Mesenteric fat pad (tissue), 1 donor: ENCODE measurements at regions not wholly inside any gene's neighbourhood (a gene's known extent, or its start where the extent isn't known, plus 50 kb on each side); places are given as distances from the start of the nearest gene placed in this dataset.
"Not testable (repeated sequence)": the region's sequence is repeated elsewhere in the genome, so short reads cannot be mapped to it uniquely, and the experiment has no call there.

Source experiments
- DNase-seq: peaks from one replicate; pipeline ENCODE4 v3.0.0-alpha.2; 2020; ENCODE audit warnings: low spot score
- donor health status: DM: yes; HTN: yes; CAD: no.

GRCh38 chr2:192591617-192592016, 396.9 kb upstream of the TMEFF2 start:
- DNase-seq: no peak

DNA sequence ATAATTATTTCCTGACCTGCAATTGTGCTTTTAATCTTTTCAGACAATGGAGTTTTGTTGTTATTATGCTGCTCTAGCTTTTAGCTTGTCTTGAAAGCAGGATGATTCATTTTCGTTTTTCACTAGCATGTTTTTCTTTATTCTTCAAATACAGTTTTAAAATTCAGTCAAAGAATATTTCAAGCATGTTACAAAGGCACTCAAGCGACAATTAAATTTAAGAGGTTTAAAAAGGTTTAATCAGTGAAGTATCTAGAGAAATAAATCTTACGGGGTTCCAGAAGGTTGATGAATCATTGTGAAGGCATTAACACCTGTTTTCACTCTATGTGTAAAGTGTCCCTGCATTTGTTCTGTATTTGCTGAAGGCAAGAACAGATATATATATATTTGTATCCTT, 390.7 kb upstream of the TMEFF2 start:
- DNase-seq: no peak

DNA sequence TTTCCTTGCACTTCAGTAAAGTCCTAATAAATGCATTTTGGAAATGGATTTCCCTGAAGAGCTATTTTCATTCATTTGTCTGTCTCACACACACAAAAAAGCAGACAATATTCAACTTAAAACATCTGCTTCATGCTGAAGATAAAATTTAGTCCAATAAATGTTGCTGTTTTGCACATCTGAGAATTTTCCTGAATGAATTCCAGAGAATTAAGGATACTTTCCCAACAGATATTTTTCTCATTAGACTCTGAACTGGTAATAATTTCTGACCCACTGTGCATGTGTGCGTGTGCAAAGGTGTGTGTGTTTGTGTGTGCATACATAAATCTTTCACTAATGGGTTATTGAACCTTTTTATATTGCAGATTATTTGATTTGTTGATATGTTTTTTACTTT, 390.2 kb upstream of the TMEFF2 start:
- no peak for DNase-seq

DNA sequence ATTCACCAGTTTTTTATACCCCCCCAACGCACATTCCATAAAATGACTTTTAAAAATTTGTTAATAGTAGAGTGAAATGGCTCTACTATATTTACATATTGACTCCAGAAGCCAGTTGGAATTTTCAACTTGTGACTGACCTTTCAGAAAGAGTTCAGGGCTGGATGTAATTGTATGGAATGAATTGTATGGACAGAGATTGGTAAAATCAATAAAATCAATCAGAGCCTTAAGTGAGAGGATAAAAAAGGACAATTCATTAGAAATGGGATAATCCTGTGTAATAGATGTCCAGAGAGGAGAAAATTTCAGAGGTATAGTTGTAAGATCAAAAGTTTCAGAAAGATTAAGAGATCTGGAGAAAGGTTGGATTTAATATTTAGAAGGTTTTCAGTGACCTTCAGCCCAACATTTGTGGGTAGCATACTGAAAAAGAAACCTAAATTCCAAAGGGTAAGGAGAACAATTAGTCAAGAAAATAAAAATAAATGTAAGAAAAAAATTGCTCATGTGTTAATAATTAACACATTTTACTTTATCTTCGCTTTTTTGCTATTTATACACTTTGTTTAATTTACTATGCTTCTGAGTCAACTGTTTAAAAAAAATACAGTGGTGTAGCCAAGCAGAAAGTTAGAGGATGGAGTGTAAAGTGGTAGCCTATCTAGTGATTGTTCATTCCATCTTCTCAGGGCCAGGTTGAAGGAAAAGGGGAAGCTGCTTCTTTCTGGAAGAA, 385.4 kb upstream of the TMEFF2 start:
- no peak for DNase-seq

GRCh38 chr2:192578780-192579179, 384.0 kb upstream of the TMEFF2 start:
- no peak for DNase-seq

- no peak for DNase-seq
These were observed 383.0 kb upstream of the TMEFF2 start for GRCh38 chr2:192577706-192578105.

GRCh38 chr2:192574552-192574951, 379.8 kb upstream of the TMEFF2 start:
- DNase-seq: no peak

DNA sequence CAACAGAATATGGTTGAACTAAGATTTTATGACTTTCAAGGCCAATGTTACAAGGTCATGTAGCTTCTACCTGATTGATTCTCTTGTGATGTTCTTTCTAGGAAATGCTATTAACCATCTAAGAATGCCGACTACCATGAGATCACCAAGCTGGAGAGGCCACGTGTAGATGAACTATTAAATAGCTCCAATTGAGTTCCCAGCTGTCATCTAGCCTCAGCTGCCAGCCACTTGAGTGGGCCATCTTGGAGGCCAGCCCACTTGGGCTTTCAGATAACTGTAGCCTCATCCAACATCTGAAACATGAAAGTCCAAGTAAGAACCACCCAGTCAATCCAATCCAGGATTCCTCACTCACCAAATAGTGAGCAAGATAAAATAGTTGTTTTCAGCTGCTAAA, 376.9 kb upstream of the TMEFF2 start:
- no peak for DNase-seq

GRCh38 chr2:192570788-192571187, 376.1 kb upstream of the TMEFF2 start:
- DNase-seq: no peak

GRCh38 chr2:192566863-192567262, 372.1 kb upstream of the TMEFF2 start:
- DNase-seq: no peak

DNA sequence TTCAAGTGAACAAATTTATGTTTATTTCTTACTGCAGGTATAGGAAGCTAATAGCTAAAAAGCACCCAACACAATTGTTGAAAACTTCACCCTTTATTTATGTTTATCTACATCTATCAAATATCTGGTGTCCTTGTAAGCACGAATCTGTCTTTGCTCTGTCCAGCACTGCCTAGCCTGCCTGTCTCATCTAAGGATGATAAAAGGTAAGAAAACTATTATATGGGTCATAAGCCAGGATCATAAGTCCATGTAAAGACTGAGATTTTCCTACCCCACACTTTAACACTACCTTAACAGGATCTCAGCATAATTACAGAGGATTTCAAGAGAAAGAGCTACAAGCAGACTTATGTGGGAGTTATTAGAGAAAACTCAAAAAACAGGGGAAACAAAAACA, 365.6 kb upstream of the TMEFF2 start:
- DNase-seq: no peak

DNA sequence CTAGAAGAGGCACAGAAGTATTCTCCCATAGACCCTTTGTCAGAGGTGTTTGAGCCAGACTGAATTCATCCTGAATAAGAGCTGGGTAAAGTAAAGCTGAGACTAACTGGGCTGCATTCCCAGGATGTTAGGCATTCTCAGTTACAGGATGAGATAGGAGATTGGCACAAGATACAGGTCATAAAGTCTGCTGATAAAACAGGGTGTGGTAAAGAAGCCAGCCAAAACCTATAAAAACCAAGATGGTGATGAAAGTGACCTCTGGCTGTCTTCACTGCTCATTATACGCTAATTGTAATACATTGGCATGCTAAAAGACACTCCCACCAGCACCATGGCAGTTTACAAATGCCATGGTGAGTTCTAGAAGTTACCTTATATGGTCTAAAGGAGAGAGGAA, 364.9 kb upstream of the TMEFF2 start:
- DNase-seq: no peak

GRCh38 chr2:192558637-192559036, 363.9 kb upstream of the TMEFF2 start:
- no peak for DNase-seq

GRCh38 chr2:192555740-192556139, 361.0 kb upstream of the TMEFF2 start:
- no peak for DNase-seq

DNA sequence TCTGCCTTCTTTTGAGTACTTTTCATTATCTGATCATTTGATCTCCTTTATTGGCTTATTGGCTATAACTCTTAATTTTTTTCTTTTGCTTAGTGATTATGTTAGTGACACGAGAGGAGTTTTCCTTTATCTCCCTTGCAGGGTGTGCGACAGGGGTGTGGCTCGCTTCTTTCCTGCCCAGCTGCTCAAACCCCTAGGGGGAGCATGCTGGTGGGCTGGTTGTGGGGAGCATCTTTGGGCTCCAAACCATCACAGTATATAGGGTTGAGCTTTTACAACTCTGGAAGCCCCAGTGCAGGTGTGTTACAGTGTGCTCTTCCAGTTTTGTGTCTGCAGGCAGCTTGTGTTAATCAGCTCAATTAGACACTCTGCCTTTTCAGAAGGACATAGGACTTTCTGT, 357.0 kb upstream of the TMEFF2 start:
- no peak for DNase-seq

GRCh38 chr2:192546565-192546964, 351.8 kb upstream of the TMEFF2 start:
- DNase-seq: no peak

DNA sequence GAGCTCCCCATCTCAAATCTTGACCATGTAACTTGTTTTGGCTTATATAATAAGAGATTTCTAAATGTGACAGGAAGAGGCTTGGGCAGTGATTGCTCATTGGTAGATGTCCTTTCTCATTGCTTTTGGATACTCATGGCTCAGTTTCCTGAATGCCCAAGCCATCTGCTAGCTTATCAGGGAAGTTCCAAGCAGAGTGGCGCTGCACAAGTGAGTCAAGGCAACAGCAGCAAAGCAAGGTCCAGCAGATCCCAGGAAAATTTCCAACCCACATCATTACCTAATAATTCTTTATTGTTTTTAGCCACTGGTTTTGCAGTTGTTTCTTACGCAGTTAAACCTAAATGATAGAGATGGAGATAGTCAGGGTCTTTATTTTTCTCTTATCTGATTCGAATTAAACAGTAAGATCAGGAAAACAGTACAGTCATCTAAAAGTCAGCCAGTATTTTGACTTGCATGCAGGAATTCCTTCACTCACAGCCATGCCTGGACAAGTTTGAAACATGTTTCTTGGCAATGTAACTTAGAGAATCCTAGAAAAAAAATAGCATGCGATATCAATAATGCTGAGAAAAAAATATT, 349.7 kb upstream of the TMEFF2 start:
- no peak for DNase-seq

- not testable (repeated sequence) for DNase-seq
These were observed 347.7 kb upstream of the TMEFF2 start for GRCh38 chr2:192542148-192543066.

GRCh38 chr2:192539306-192539705, 344.6 kb upstream of the TMEFF2 start:
- DNase-seq: no peak

DNA sequence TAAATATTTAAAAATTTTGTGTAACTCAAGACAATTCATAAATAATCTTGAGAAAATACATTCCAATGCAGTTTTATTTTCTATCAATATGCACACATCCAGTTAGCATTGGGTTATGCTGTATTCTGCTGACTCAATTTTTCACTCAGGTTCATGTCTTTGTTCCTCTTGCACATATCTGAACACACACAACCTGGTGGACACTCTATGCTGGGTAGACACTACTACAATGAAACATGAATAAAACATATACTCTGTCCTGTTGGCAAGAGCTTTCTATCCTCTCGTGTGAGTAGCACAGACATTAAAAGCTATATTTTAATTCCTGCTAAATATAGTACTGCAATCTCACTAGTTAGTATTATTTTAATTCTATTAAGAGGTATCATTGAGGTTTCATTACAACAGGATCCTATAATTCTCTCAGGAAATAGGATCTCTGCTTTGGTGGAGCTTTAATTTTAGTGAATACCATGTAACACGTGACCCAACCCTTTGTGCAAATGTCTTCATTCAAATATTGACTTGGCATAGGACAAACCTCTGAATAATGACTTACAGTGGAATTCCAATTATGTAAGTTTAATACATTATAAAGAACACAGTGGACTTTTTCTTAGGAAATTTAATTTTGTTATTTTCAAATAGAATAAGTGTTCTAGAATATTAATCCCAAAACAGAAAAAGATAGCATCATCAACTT, 342.3 kb upstream of the TMEFF2 start:
- DNase-seq: no peak
